Peyer's patch (tissue), 4 donors: ENCODE measurements at regions not wholly inside any gene's neighbourhood (a gene's known extent, or its start where the extent isn't known, plus 50 kb on each side); places are given as distances from the start of the nearest gene placed in this dataset.

Experiments used
- CTCF ChIP-seq, 6 experiments: fragments of 450-650 bp in 4 of 6; fragments of 200-600 bp in 2 of 6; sonication (generic) in 1 of 6; IDR thresholded peaks; one replicate each; pipeline ENCODE4 v1.5.1; 2017 to 2019; ENCODE audit warnings: antibody characterized with exemption in 6 of 6, mild to moderate bottlenecking in 3 of 6, moderate library complexity in 1 of 6
- POLR2A ChIP-seq, 2 donors: fragments of 450-650 bp; IDR thresholded peaks; one replicate each; pipeline ENCODE4 v1.5.1; 2017; ENCODE audit warnings: antibody characterized with exemption in 2 of 2, mild to moderate bottlenecking in 2 of 2, moderate library complexity in 2 of 2

- no peak for TF ChIP-seq CTCF (IDR thresholded peaks at IDR 0.05)
- no peak for TF ChIP-seq POLR2A (IDR thresholded peaks at IDR 0.05)
Observed at GRCh38 chr13:90793261-90793820, 554.1 kb upstream of the MIR17HG start.
